Chondrocyte (in vitro differentiated cells): ENCODE measurements at regions not wholly inside any gene's neighbourhood (a gene's known extent, or its start where the extent isn't known, plus 50 kb on each side); places are given as distances from the start of the nearest gene placed in this dataset.
"Not testable (repeated sequence)": the region's sequence is repeated elsewhere in the genome, so short reads cannot be mapped to it uniquely, and the experiment has no call there.

Experiments used
- DNase-seq: peaks from one replicate; pipeline ENCODE4 v3.0.0; 2021; ENCODE audit warnings: mixed read lengths, low spot score
- H3K27ac Mint-ChIP-seq: one replicate; pipeline ENCODE4 v1.8.0; 2021; ENCODE audit warnings: mild to moderate bottlenecking, moderate library complexity, mixed read lengths; ENCODE audit not compliant: unreplicated experiment
- H3K27me3 Mint-ChIP-seq: 2 replicates; pipeline ENCODE4 v1.8.0; 2021; ENCODE audit warnings: low read depth, mixed read lengths
- H3K36me3 Mint-ChIP-seq: 2 replicates; pipeline ENCODE4 v1.8.0; 2021; ENCODE audit warnings: low read depth, mixed read lengths
- H3K4me1 Mint-ChIP-seq: 2 replicates; pipeline ENCODE4 v1.8.0; 2021; ENCODE audit warnings: low read depth, mild to moderate bottlenecking, mixed read lengths
- H3K4me3 Mint-ChIP-seq: one replicate; pipeline ENCODE4 v1.8.0; 2021; ENCODE audit warnings: mild to moderate bottlenecking, moderate library complexity, mixed read lengths; ENCODE audit not compliant: unreplicated experiment
- H3K9me3 Mint-ChIP-seq: 2 replicates; pipeline ENCODE4 v1.8.0; 2021; ENCODE audit warnings: low read depth, mixed read lengths
- CTCF ChIP-seq: fragments of 200-600 bp; sonication (generic); IDR thresholded peaks from 2 replicates; pipeline ENCODE4 v1.5.0; 2021; ENCODE audit warnings: antibody characterized with exemption, mild to moderate bottlenecking, moderate library complexity

DNA sequence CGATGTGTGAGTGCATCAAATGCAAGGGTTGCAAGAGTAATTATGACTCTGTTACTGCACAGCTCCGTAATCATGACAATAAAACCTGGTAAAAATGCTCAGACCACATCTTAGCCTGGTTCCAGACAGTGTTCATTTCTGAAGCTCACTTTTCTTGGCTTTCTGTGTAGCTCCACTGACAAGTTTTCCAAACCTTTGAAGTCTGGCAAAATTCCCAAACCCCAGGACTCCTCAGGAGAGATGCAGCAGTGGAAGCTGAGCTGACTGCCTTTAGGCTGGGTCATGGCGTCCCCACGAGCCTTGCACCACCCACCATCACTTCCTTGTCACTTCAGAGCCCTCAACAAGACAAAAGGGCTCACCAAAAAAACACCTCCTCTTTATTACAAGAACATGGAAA lies 131.6 kb upstream of the TAS2R1 start:
- no peak for TF ChIP-seq CTCF
- no peak overlapping the region for H3K27ac Mint-ChIP-seq
- no peak for DNase-seq

GRCh38 chr5:9752670-9753069 lies 122.5 kb upstream of the TAS2R1 start:
- H3K27ac Mint-ChIP-seq, H3K9me3 Mint-ChIP-seq, DNase-seq, H3K27me3 Mint-ChIP-seq, H3K4me3 Mint-ChIP-seq, H3K4me1 Mint-ChIP-seq, H3K36me3 Mint-ChIP-seq: not testable (repeated sequence)

More for the DNA sequence above, 131.6 kb upstream of the TAS2R1 start:
- no peaks in the 10 kb centered on the region for H3K9me3 Mint-ChIP-seq
- no peaks in the 10 kb centered on the region for H3K36me3 Mint-ChIP-seq
- H3K4me3 Mint-ChIP-seq: no peak overlapping the region
- no peaks in the 10 kb centered on the region for H3K27me3 Mint-ChIP-seq
- peaks cover 23% of the 10 kb centered on the region for H3K4me1 Mint-ChIP-seq

GRCh38 chr5:9743507-9743906 lies 113.4 kb upstream of the TAS2R1 start:
- H3K27ac Mint-ChIP-seq: no peak overlapping the region
- no peak for DNase-seq
- H3K27me3 Mint-ChIP-seq: no peaks in the 10 kb centered on the region
- H3K4me3 Mint-ChIP-seq: no peak overlapping the region
- peaks cover 6% of the 10 kb centered on the region for H3K36me3 Mint-ChIP-seq
- no peak for TF ChIP-seq CTCF
- H3K9me3 Mint-ChIP-seq: peaks cover 12% of the 10 kb centered on the region
- peaks cover 10% of the 10 kb centered on the region for H3K4me1 Mint-ChIP-seq

GRCh38 chr5:9742848-9743247 lies 112.7 kb upstream of the TAS2R1 start:
- H3K27ac Mint-ChIP-seq: no peak overlapping the region
- H3K4me1 Mint-ChIP-seq: peaks cover 10% of the 10 kb centered on the region
- H3K9me3 Mint-ChIP-seq: peaks cover 12% of the 10 kb centered on the region
- H3K4me3 Mint-ChIP-seq: no peak overlapping the region
- H3K27me3 Mint-ChIP-seq: no peaks in the 10 kb centered on the region
- TF ChIP-seq CTCF: no peak
- DNase-seq: no peak
- H3K36me3 Mint-ChIP-seq: peaks cover 6% of the 10 kb centered on the region

DNA sequence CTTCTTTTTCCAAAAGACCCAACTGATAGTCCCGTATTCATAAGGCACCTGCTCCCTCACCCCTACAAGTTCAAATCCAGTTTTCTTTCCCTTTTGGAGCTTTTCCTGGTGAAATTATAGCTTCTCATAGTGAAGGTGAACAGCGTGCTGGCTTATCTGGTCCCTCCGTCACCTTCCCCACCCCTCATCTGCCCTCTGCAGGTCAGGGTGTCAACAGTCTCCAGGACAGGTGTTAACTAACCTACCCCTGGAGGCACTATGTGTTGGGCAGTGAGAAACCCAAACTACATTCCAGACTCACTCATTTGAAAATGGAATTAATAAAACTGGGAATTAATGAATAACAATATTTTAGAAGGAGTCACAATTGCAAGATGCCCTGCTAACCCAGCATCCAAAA lies 109.0 kb upstream of the TAS2R1 start:
- no peaks in the 10 kb centered on the region for H3K27me3 Mint-ChIP-seq
- H3K9me3 Mint-ChIP-seq: no peaks in the 10 kb centered on the region
- no peak for DNase-seq
- H3K4me1 Mint-ChIP-seq: peaks cover 10% of the 10 kb centered on the region
- no peak overlapping the region for H3K27ac Mint-ChIP-seq
- no peaks in the 10 kb centered on the region for H3K36me3 Mint-ChIP-seq
- TF ChIP-seq CTCF: no peak
- no peak overlapping the region for H3K4me3 Mint-ChIP-seq

- H3K27me3 Mint-ChIP-seq: no peaks in the 10 kb centered on the region
- no peak overlapping the region for H3K4me3 Mint-ChIP-seq
- peaks cover 5% of the 10 kb centered on the region for H3K4me1 Mint-ChIP-seq
- H3K9me3 Mint-ChIP-seq: no peaks in the 10 kb centered on the region
- no peak overlapping the region for H3K27ac Mint-ChIP-seq
- TF ChIP-seq CTCF: no peak
- H3K36me3 Mint-ChIP-seq: no peaks in the 10 kb centered on the region
- no peak for DNase-seq
These were observed 107.1 kb upstream of the TAS2R1 start for GRCh38 chr5:9737265-9737664.
